Activated CD4-positive, alpha-beta T cell treated with anti-CD3 and anti-CD28 coated beads, Interleukin-2, amount 50 U/mL, for 24 hours (primary cell): ENCODE measurements at regions not wholly inside any gene's neighbourhood (a gene's known extent, or its start where the extent isn't known, plus 50 kb on each side); places are given as distances from the start of the nearest gene placed in this dataset.
"Not testable (repeated sequence)": the region's sequence is repeated elsewhere in the genome, so short reads cannot be mapped to it uniquely, and the experiment has no call there.

Experiments
- DNase-seq, 2 donors: peaks; one replicate each; pipeline ENCODE4 v3.0.0-alpha.2; 2020; ENCODE audit warnings: low read depth in 1 of 2, low spot score in 1 of 2

- DNase-seq = no peak
Measured at GRCh38 chr9:31573561-31573960, 810.9 kb upstream of the ACO1 start.

DNA sequence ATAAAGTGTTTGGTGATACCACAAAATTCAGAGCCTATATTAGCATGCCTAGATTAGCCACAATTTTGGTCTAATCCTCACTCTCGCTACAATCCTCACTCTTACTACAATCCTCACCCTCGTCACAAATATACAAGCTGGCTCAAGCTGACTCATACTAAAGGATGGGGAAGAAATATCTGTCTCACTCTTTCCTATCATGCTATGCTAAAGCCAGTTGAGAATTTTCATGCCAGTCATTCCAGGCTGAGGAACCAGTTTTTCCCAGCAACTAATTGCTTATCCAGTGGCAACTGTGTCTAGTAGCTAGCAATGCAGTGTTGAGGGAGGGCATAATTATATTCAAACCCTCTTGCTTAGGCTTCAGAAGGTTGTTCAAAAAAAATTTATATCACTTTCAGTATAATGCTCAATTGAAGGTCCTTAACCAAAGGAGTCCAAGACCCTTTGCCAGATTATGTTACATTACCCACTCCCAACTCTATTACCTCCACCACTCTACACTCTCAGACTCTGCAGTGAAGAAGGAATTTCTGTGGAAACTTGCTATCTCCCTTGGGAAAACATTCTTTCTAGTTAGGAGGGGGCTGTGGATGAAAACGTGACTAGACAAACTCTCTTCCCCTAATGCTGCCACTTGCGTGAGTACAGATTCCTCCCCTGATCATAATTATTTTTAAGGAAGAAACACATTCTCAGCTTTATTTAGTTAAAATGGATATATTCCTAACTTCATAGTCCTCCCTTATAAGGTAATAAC, 810.3 kb upstream of the ACO1 start:
- no peak for DNase-seq

- no peak for DNase-seq
Measured at GRCh38 chr9:31582071-31582470, 802.4 kb upstream of the ACO1 start.

- DNase-seq = no peak
Measured at GRCh38 chr9:31582561-31582960, 801.9 kb upstream of the ACO1 start.

GRCh38 chr9:31585158-31585557, 799.3 kb upstream of the ACO1 start:
- no peak for DNase-seq

GRCh38 chr9:31587146-31587545, 797.3 kb upstream of the ACO1 start:
- no peak for DNase-seq

DNA sequence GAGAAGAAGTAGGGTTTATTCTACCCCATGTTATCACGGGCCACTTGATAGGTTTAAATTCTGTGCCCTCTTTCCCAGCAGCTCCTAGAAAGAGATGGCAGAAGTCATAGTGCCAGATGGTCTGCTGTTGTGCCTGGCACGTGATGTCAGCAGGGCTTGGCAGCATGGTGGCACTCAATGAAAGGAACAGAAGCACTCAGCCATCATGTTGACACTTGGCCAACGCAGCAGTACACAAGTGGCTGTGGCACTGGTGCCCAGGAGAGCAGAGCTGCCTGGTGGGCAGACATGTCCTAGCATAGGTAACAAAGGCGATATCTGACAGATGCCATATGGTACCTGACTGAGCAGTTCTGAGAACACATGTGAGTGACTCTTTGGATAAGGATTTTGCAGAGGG, 796.4 kb upstream of the ACO1 start:
- DNase-seq = no peak

DNA sequence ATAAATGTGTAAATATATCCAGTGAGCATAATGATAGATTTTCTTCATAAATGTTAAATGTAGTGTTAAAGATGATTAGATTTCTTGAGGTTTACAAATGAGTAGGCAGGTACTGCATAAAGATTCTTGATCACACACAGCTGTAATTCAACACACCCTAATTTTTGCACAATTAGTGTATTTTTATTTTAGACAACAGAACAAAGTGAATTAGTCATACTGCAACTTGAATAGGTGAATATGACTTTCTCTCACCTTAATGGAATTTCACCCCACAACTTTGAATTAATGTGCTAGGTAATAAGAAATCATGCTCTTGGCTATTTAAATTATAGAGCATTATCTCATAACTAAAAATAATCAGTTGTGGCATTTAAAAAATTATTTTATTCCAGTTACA, 795.7 kb upstream of the ACO1 start:
- no peak for DNase-seq

DNA sequence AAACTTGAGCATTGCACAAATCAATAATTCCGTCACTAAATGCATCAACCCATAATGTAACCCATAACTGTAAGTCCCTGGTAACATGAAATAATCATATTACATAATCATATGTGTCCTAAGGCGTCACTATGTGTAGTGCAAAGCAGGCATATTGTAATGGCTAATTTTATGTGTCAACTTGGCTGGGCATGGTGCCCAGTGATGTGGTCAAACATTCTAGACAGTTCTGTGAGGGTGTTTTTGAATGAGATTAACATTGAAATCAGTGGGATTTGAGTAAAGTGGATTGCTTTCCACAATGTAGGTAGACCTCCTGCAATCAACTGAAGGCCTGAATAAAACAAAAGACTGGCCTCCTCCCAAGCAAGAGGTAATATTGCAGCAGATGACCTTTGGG, 794.4 kb upstream of the ACO1 start:
- DNase-seq = no peak

GRCh38 chr9:31597086-31597485, 787.4 kb upstream of the ACO1 start:
- DNase-seq = not testable (repeated sequence)

GRCh38 chr9:31597977-31598376, 786.5 kb upstream of the ACO1 start:
- DNase-seq = no peak

DNA sequence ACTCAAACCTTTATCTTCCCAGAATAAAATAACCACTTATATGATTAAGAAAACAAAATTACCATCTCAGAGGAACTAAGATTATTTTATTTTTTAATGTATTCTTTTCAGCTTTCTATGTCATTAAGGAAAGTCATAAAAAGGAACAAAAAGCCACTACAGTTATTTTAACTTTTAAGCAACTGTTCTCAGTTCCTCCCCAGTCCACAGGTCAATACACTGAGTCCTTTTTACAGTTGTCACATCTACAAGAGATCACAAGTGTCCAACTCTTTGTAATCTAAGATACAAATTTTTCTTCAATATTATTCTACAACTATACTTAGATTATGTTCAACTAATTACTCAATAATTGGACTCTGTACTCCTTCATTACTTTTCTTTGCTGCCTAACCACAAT, 782.8 kb upstream of the ACO1 start:
- no peak for DNase-seq

DNA sequence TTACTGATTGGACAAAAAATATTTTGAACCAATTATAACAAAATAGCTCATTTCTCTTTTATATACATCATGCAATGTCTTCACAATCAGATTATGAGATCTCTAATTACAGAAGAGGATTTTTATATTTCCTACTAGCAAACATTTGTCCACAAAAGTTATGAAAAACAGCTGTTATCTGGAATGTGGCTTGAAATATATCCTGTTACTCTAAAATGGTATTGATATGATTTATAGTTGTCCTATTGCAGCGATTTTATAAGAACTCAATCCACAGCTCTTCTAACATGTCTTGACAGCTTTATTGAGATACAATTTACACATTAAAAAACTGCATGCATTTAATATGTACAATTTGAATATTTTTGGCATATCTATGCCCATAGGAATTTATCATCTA, 779.9 kb upstream of the ACO1 start:
- DNase-seq = no peak

GRCh38 chr9:31605164-31605563, 779.3 kb upstream of the ACO1 start:
- no peak for DNase-seq

- no peak for DNase-seq
Measured at GRCh38 chr9:31606678-31607077, 777.8 kb upstream of the ACO1 start.

DNA sequence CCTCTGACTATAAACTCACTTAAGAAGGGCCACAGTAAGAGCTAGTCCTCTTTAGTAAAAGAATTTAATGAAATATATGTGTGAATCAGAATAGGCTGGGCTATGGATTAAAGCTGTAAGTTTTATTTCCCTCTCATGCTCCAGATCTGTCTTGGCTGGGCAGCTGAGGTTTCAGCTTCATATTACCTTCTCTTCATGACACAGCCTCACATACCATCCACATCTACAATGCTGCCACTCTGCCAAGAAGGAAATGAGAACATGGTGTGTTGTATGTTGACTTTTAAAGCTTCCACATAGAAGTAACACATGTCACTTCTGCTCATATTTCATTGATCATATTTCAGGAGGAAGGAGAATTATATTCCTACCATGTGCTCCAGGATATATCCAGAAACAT, 776.0 kb upstream of the ACO1 start:
- DNase-seq = no peak

DNA sequence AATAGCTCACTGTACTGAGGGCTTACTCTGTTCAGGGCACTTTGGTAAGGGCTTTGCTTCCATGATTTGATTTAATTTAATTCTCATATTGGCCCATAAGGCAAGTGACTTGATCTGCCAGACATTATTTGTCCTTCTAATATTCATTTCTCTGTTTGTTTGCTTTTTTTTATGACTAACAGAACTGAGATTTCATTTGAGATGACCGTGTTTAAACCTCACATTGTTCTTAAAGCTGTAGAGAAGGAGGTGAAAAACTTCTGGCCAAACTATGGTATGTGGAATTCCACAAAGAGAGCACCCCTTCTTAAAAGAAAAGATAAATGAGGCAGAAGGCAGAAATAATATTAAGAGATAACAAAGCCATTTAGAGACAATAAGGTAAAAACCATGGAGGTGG, 775.6 kb upstream of the ACO1 start:
- no peak for DNase-seq

DNA sequence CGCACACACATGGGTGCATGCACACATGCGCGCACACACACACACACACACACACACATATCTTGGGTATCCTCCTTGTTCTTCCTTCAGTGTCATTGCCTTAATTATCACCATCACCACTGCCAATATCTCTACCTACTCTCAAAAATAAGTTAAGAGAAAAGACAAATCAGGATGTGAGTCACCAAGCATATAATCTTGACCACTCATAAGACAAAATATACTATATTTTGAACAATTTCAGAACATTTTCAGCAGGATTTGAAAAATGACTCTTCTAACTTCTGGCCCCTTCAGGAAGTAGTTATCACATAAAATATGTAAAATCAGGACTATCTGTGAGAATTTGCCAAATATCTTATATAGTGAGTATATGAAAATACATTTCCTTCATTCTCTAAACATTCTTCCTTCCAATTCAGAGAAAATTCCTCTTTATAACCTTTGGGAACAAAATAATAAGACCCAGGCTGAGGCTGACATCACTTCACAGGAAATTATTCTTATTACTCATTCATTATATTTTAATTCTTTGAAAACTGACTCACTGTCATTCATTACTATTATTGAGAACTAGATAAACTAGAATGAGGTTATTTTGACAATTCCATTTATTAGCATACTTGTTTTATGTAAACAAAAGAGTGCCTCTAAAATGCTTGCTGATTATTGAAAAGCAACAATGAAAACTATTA, 772.0 kb upstream of the ACO1 start:
- DNase-seq = no peak

GRCh38 chr9:31615966-31616365, 768.5 kb upstream of the ACO1 start:
- no peak for DNase-seq

DNA sequence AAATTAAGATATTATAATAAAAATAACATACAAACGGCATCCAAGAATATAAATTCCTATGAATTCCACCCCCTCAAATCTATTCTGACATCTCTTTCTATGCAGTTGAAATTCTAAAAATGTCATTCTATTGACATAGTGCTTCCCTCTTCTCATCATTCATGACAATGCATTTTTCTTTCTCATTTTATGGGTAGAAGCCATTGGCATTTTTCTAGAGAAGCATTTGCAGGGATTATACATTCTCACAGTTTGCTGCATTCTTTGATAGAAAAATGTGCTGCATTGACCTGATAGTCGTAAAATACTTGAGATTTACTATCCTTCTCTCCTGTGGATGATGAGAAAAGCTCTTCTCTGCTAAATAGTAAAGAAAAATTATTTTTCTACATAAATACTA, 760.9 kb upstream of the ACO1 start:
- DNase-seq = no peak

DNA sequence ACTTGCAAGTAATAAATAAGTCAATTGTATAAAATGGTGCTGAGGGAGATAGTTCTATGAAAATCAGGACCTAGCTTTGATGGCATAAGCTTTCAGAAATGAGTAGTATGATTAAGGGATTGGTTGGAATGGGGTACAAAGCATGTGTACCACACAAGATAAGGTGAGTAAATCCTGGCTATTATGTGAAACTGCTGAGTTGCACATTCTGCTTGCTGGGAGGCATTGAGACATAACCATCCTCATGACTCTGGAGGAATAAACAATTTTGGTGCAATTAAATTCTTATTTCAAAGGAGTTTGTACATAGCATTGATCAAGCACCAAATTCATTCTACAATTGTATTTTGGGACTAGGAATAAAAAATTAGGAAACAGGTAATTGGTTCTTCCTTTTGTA, 755.2 kb upstream of the ACO1 start:
- no peak for DNase-seq

DNA sequence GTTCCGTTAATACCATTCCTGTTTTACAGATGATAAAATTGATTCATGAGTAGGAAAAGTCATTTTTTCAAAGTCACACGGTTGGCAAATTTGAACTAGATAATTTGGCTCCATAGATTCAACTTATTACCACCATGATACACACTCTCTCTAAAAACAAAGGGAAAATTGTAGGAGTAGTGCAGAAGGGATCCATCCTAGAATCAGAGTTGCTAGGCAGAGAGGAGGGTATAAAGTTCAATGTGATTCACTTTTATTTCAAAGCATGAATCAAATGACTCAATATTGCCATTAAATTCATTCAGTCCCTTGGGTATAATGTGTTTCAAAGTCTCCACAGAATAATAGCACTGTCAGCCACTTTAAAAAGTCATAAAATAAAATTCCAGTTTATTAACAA, 747.2 kb upstream of the ACO1 start:
- no peak for DNase-seq

DNA sequence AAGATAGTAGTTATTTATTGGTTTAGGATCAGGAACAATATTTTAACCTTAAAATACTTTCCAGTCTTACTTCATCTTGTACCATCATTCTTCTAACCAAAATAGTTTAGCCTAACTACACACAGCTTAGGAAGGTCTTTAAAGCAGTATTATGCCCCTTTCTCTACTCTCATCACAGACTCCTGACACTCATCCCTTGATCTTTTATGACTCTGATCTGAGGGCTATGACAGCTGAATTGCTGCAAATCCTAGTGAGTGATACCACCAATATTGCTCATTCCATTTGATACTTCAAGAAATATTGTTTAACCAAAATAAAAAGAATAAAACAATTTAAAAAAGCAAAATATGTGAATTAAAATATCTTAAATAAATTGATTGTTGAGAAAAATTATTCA, 746.6 kb upstream of the ACO1 start:
- no peak for DNase-seq
